GM18498 (cell line): ENCODE measurements at regions not wholly inside any gene's neighbourhood (a gene's known extent, or its start where the extent isn't known, plus 50 kb on each side); places are given as distances from the start of the nearest gene placed in this dataset.

Source experiments
- ATAC-seq: cut with Tn5 transposase; IDR thresholded peaks from one replicate; pipeline ENCODE4 v1.9.1; 2021; ENCODE audit warnings: mild to moderate bottlenecking, moderate library complexity; ENCODE audit not compliant: unreplicated experiment

- ATAC-seq = no peak
Observed at GRCh38 chr20:48286601-48287000, 501.3 kb upstream of the SULF2 start.

- ATAC-seq = no peak
Observed at GRCh38 chr20:48285656-48286055, 500.4 kb upstream of the SULF2 start.

GRCh38 chr20:48284837-48285236 lies 499.6 kb upstream of the SULF2 start:
- ATAC-seq = no peak

GRCh38 chr20:48284315-48284714 lies 499.0 kb upstream of the SULF2 start:
- no peak for ATAC-seq

GRCh38 chr20:48283470-48284110 lies 498.3 kb upstream of the SULF2 start:
- ATAC-seq = no peak

GRCh38 chr20:48282591-48283228 lies 497.4 kb upstream of the SULF2 start:
- ATAC-seq = no peak

GRCh38 chr20:48281501-48281900 lies 496.2 kb upstream of the SULF2 start:
- ATAC-seq = no peak

- no peak for ATAC-seq
Observed at GRCh38 chr20:48278961-48279481, 493.7 kb upstream of the SULF2 start.

- no peak for ATAC-seq
Observed at GRCh38 chr20:48277266-48277665, 492.0 kb upstream of the SULF2 start.

- no peak for ATAC-seq
Observed at GRCh38 chr20:48276021-48276342, 490.7 kb upstream of the SULF2 start.

- no peak for ATAC-seq
Observed at GRCh38 chr20:48275286-48276020, 490.2 kb upstream of the SULF2 start.

GRCh38 chr20:48273843-48274242 lies 488.6 kb upstream of the SULF2 start:
- no peak for ATAC-seq

- no peak for ATAC-seq
Observed at GRCh38 chr20:48270885-48271284, 485.6 kb upstream of the SULF2 start.

- no peak for ATAC-seq
Observed at GRCh38 chr20:48267860-48268633, 482.8 kb upstream of the SULF2 start.

GRCh38 chr20:48266571-48266970 lies 481.3 kb upstream of the SULF2 start:
- no peak for ATAC-seq

- no peak for ATAC-seq
Observed at GRCh38 chr20:48265791-48266190, 480.5 kb upstream of the SULF2 start.

GRCh38 chr20:48262955-48263354 lies 477.7 kb upstream of the SULF2 start:
- ATAC-seq = no peak

GRCh38 chr20:48262466-48262865 lies 477.2 kb upstream of the SULF2 start:
- ATAC-seq = no peak

GRCh38 chr20:48261398-48261910 lies 476.2 kb upstream of the SULF2 start:
- ATAC-seq = no peak

GRCh38 chr20:48260129-48260756 lies 475.0 kb upstream of the SULF2 start:
- no peak for ATAC-seq

- ATAC-seq = no peak
Observed at GRCh38 chr20:48259456-48259855, 474.2 kb upstream of the SULF2 start.
